ENCODE measurements at regions not wholly inside any gene's neighbourhood (a gene's known extent, or its start where the extent isn't known, plus 50 kb on each side); places are given as distances from the start of the nearest gene placed in this dataset.
"Not testable (repeated sequence)": the region's sequence is repeated elsewhere in the genome, so short reads cannot be mapped to it uniquely, and the experiment has no call there.

- H4K20me1 ChIP-seq (ENCODE audit: insufficient read depth, low read length) = no peaks in the 10 kb centered on the region
- no peak overlapping the region for H3K4me2 ChIP-seq (ENCODE audit: low read length)
- H2AFZ ChIP-seq (ENCODE audit: low read length) = no peak overlapping the region
- no TSS peak for BruUV-seq (replicated peaks)
- no peaks in the 10 kb centered on the region for H3K9me2 ChIP-seq (ENCODE audit: insufficient read depth, low read length)
- no peaks in the 10 kb centered on the region for H3K36me3 ChIP-seq (ENCODE audit: insufficient read depth, low read length)
- CTCF ChIA-PET (ENCODE audit: unreplicated experiment) = no interaction called here
- intact Hi-C loops (cut with micrococcal nuclease; ENCODE audit: unreplicated experiment) = no loop called here
- TF ChIP-seq EZH2phosphoT487 (IDR thresholded peaks at IDR 0.05; ENCODE audit: borderline replicate concordance, low read depth, low read length) (no peak), CTCF (conservative IDR thresholded peaks at IDR 0.05; ENCODE audit: low read length) (no peak)
- no peak overlapping the region for H3K4me3 ChIP-seq (ENCODE audit: low read depth, low read length, poor library complexity, severe bottlenecking)
- H3K27ac ChIP-seq (ENCODE audit: low read depth, low read length, poor library complexity, severe bottlenecking) = no peak overlapping the region
- no peak for DNase-seq (ENCODE audit: low spot score)
- no peaks in the 10 kb centered on the region for H3K4me1 ChIP-seq (ENCODE audit: insufficient read depth, low read length, poor library complexity, severe bottlenecking)
- peaks cover 29% of the 10 kb centered on the region; the same call in 1 of the 2 replicates for H3K9me3 ChIP-seq (ENCODE audit: low read length)
- H3K79me2 ChIP-seq (ENCODE audit: insufficient read depth, low read depth, low read length) = no peaks in the 10 kb centered on the region
- POLR2A ChIA-PET = no interaction called here
Observed at GRCh38 chr10:130283219-130283545, 147.0 kb downstream of the GLRX3 start.

GRCh38 chr10:130295761-130296160, 159.6 kb downstream of the GLRX3 start:
- intact Hi-C loops (cut with micrococcal nuclease; ENCODE audit: unreplicated experiment); CTCF ChIA-PET (ENCODE audit: unreplicated experiment); H3K27ac ChIP-seq (ENCODE audit: low read depth, low read length, poor library complexity, severe bottlenecking); H3K36me3 ChIP-seq (ENCODE audit: insufficient read depth, low read length); BruUV-seq (replicated peaks); H4K20me1 ChIP-seq (ENCODE audit: insufficient read depth, low read length); H3K4me1 ChIP-seq (ENCODE audit: insufficient read depth, low read length, poor library complexity, severe bottlenecking); POLR2A ChIA-PET; H3K4me3 ChIP-seq (ENCODE audit: low read depth, low read length, poor library complexity, severe bottlenecking); H3K79me2 ChIP-seq (ENCODE audit: insufficient read depth, low read depth, low read length); H3K4me2 ChIP-seq (ENCODE audit: low read length); H2AFZ ChIP-seq (ENCODE audit: low read length); H3K9me2 ChIP-seq (ENCODE audit: insufficient read depth, low read length); H3K9me3 ChIP-seq (ENCODE audit: low read length); DNase-seq (ENCODE audit: low spot score): not testable (repeated sequence)

GRCh38 chr10:130300608-130301020, 164.4 kb downstream of the GLRX3 start:
- CTCF ChIA-PET (ENCODE audit: unreplicated experiment) = no interaction called here
- H3K4me2 ChIP-seq (ENCODE audit: low read length) = no peak overlapping the region
- POLR2A ChIA-PET = interaction anchor here (0.6 kb wide), 1 partner anchor 300 kb away, joined by 3 read pairs; no protein-coding TSS in a partner anchor
- no peaks in the 10 kb centered on the region for H3K9me2 ChIP-seq (ENCODE audit: insufficient read depth, low read length)
- DNase-seq (ENCODE audit: low spot score) = no peak
- H3K9me3 ChIP-seq (ENCODE audit: low read length) = 0 out of 2 replicates have a peak, but pooled peaks cover 9% of the 10 kb centered on the region
- BruUV-seq (replicated peaks) = no TSS peak
- H2AFZ ChIP-seq (ENCODE audit: low read length) = no peak overlapping the region
- H4K20me1 ChIP-seq (ENCODE audit: insufficient read depth, low read length) = no peaks in the 10 kb centered on the region
- TF ChIP-seq CTCF (conservative IDR thresholded peaks at IDR 0.05; ENCODE audit: low read length) = no peak
- TF ChIP-seq EZH2phosphoT487 (IDR thresholded peaks at IDR 0.05; ENCODE audit: borderline replicate concordance, low read depth, low read length) = no peak
- H3K4me3 ChIP-seq (ENCODE audit: low read depth, low read length, poor library complexity, severe bottlenecking) = no peak overlapping the region
- no peaks in the 10 kb centered on the region for H3K4me1 ChIP-seq (ENCODE audit: insufficient read depth, low read length, poor library complexity, severe bottlenecking)
- no peaks in the 10 kb centered on the region for H3K79me2 ChIP-seq (ENCODE audit: insufficient read depth, low read depth, low read length)
- no peak overlapping the region for H3K27ac ChIP-seq (ENCODE audit: low read depth, low read length, poor library complexity, severe bottlenecking)
- no peaks in the 10 kb centered on the region for H3K36me3 ChIP-seq (ENCODE audit: insufficient read depth, low read length)
- intact Hi-C loops (cut with micrococcal nuclease; ENCODE audit: unreplicated experiment) = no loop called here
